Motor neuron (in vitro differentiated cells): ENCODE measurements at regions not wholly inside any gene's neighbourhood (a gene's known extent, or its start where the extent isn't known, plus 50 kb on each side); places are given as distances from the start of the nearest gene placed in this dataset.

ENCODE experiments used
- ATAC-seq, 8 experiments: fragments of 200-7000 bp; cut with Tn5 transposase; replicated peaks in 6 of 8; 2 replicates each; pipeline ENCODE4 v1.8.0; 2021; ENCODE audit warnings: mild to moderate bottlenecking in 8 of 8, moderate library complexity in 8 of 8
- H3K27ac ChIP-seq, 2 donors: fragments of 250-450 bp; sonication (Bioruptor Pico); 2 replicates each; pipeline ENCODE4 v1.9.0; 2021; ENCODE audit warnings: antibody characterized with exemption in 2 of 2, mild to moderate bottlenecking in 2 of 2, moderate library complexity in 1 of 2
- H3K4me1 ChIP-seq, 2 donors: fragments of 250-450 bp; sonication (Bioruptor Pico); replicated peaks in 1 of 2; 2 replicates each; pipeline ENCODE4 v1.6.1; 2021; ENCODE audit warnings: antibody characterized with exemption in 2 of 2, mild to moderate bottlenecking in 2 of 2, moderate library complexity in 1 of 2
- H3K4me3 ChIP-seq, 5 donors: fragments of 250-450 bp; sonication (Bioruptor Pico); 2 replicates each; pipeline ENCODE4 v1.9.0; 2021; ENCODE audit warnings: antibody characterized with exemption in 5 of 5, mild to moderate bottlenecking in 5 of 5, moderate library complexity in 4 of 5
- WGBS, 10 experiments: fragments of 450-650 bp; shearing (Covaris generic); methylation state at CpG; one replicate each; pipeline ENCODE4 v1.0.0; 2022; 5-methylcytosine and 5-hydroxymethylcytosine counted together
- in situ Hi-C, 9 experiments: fragments of 400-800 bp; cut with MboI; loops; one replicate each; pipeline ENCODE4 v1.15.0; 2021; ENCODE audit warnings: low sequenced_read_pairs in 9 of 9, low pct_unique_long_range_greater_than_20kb in 2 of 9; ENCODE audit not compliant: unreplicated experiment in 9 of 9

DNA sequence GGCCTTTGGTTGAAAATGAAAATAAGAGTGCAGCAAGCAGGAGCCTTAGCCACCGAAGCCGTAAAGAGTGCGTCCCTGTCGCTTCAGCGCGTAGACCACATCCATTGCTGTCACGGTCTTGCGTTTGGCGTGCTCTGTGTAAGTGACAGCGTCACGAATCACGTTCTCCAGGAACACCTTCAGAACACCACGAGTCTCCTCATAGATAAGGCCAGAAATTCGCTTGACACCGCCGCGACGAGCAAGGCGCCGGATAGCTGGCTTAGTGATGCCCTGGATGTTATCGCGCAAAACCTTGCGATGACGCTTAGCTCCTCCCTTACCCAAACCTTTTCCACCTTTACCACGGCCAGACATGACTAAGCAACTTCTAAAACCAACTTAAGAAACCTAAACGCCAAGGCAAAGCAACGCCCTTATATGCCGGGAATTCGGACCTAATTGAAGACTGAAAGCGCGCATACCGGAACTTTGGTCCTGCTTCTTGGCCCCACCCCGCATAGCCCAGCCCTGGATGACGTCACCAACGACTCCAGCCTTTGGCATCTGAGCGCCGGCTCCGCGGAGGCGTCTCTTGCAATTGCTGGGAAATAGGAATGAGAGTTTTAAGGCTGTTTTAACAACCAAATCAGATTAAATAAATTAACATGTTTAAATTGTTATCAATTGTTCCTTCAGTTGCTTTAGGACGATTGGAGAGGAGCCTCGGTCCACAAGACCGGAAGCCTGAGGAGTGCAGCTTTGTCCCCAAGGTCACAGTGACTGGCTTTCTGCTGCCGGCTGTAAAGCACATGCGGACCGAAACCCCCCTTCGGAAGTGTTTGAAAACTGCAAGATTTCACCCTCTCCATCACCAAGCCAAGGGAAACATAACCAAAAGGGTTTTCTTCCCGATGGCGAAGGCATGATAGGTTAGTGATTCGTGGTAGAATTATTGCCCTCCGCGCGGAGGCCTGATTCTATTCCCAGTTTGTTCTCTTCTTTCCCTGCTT is 79.6 kb upstream of the BTN3A2 start:
- Histone ChIP-seq H3K27ac (peak overlapping the region; percentile 29 to 64), H3K4me3 (peak overlapping the region; percentile 46 to 94 (median 59)), H3K4me1 (peaks cover 5 to 9% of the 10 kb centered on the region in 2 donors)
- in situ Hi-C loops = no loop called here
- peak; percentile 70 to 89 (median 84) for ATAC-seq
- WGBS, 10 experiments = 0 to 7% (median 1%) methylated on average over 8 to 37 of the region's 53 CpGs; no CpG with 5 or more reads in 2 of the 10 experiments

DNA sequence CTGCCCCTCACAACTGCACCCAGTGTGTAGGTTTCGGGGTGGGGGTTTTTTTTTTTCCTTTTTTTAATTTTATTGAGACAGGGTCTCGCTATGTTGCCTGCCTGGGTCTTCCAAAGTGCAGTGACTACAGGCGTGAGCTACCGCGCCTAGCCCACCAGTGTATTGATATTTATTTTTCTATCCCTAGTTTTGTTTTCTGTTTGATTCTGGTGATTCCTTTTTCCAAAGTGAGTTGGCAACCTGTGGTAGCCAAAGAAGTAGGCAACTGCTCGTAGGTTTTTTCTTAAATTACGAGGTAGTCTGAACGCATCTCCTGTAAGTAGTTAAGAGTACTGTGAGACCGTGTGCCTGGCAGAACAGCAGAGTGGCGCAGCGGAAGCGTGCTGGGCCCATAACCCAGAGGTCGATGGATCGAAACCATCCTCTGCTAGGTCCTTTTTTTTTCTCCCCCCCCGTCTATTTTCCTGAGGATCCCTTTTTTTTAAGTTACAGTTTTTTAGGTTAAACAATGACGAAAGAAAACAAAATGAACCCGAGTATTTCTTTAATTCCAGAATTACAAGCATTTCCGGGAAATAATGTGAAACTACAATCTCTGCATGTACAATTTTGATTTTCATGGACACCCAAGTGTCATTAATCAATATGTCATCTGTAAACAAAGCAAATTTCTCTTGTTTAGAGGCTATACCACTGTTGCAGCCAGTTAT is 78.7 kb upstream of the BTN3A2 start:
- ATAC-seq = peak; percentile 10 to 61 (median 46)
- 0 to 7% (median 4%) methylated on average over 4 to 17 of the region's 18 CpGs for WGBS, 10 experiments
- in situ Hi-C loops = no loop called here

DNA sequence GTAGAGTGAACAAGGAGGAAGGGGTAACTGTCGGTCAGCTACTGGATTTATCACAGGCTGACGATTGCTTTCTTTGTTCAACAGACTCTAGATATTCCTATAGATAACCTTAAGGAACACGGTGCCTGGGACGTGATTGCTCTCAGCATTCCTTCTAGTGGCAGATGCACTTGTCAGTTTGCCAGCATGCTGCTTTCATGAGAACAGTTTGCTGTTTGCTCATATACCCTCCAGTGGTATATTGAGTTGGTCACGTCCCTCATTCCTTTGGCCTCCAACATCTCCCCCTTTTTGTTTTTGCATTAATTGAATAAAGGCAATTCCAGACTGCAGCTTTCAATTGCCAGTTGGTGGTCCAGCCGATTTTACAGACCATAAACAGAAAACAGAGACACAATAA is 76.8 kb upstream of the BTN3A2 start:
- in situ Hi-C loops = no loop called here
- Histone ChIP-seq H3K4me1 (peaks cover 5 to 9% of the 10 kb centered on the region in 2 donors), H3K4me3 (no peak overlapping the region), H3K27ac (no peak overlapping the region)
- ATAC-seq = no peak
- WGBS, 10 experiments = 40 to 88% (median 74%) methylated on average over 2 to 6 of the region's 6 CpGs

More for the DNA sequence above, 78.7 kb upstream of the BTN3A2 start:
- Histone ChIP-seq H3K4me1 (peaks cover 5 to 9% of the 10 kb centered on the region in 2 donors), H3K27ac (peak overlapping the region; percentile 29 to 64), H3K4me3 (peak overlapping the region; percentile 46 to 94 (median 59))

DNA sequence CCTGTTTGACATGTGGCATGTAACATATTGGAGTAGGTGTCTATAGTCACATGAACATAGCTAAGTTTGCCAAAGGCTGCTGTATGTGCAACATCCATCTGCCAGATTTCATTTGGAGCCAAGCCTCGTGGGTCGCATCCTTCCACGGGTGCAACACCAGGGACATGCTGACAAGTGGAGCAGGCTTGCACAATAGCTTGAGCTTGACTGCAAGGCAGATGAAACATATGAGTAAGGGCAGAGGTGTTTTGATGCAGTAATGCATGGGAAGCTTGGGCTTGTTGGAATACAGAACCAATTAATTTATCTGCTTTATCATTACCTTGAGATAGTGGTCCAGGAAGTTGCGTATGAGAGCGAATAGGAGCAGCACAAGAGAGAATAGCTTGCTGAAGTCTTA is 74.1 kb upstream of the BTN3A2 start:
- in situ Hi-C loops = no loop called here
- H3K4me3 ChIP-seq = no peak overlapping the region
- peaks cover 0 to 12% of the 10 kb centered on the region in 2 donors for H3K4me1 ChIP-seq
- no peak overlapping the region for H3K27ac ChIP-seq
- ATAC-seq = no peak
- WGBS, 10 experiments = 50 to 100% (median 80%) methylated on average over 1 to 5 of the region's 5 CpGs; no CpG with 5 or more reads in 1 of the 10 experiments

DNA sequence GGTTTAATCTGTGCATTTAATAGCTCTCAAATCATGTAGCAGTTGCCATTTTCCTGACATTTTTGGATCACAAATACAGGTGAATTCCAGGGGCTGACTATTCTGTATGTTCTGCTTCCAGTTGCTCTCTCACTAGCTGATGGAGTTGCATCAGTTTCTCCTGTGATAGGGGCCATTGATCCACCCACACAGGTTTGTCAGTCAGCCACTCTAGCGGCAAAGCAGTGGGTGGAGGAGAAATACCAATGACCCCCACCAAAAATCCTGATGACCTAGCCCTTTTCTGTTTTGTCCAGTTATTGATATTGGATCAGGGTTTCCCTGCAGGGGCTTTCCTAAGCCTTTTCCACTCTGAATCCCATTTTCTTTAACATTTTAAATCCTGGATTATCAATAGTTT is 72.3 kb upstream of the BTN3A2 start:
- ATAC-seq = no peak
- Histone ChIP-seq H3K4me3 (no peak overlapping the region), H3K4me1 (peaks cover 0 to 17% of the 10 kb centered on the region in 2 donors), H3K27ac (no peak overlapping the region)
- 50 to 100% (median 60%) methylated on average over 1 of the region's 1 CpG; no CpG with 5 or more reads in 5 of the 10 experiments for WGBS, 10 experiments
- in situ Hi-C loops = no loop called here

DNA sequence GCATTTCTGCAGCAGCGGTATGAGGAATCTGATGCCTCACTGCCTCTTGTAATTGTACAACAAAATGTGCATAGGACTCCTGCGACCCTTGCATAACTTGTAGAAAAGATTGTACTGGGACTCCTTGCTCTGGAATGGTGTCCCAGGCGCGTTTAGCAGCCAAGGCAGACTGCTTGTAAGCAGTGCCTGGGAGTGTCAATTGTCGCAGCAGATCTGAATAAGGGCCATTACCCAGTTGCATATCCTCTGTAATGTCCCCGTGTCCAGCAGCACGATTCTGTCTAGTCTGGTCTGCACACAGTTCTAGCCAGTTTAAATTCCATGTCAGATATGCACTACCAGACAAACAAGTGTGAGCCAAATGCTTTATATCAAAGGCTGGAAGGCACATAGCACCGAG is 70.7 kb upstream of the BTN3A2 start:
- H3K4me1 ChIP-seq = peaks cover 0 to 15% of the 10 kb centered on the region in 2 donors
- ATAC-seq = peak in 5 of 8 experiments; percentile 31 to 64 (median 47)
- H3K27ac ChIP-seq = no peak overlapping the region
- in situ Hi-C loops = no loop called here
- WGBS, 10 experiments = 0 to 86% (median 63%) methylated on average over 1 to 5 of the region's 8 CpGs; no CpG with 5 or more reads in 1 of the 10 experiments
- no peak overlapping the region for H3K4me3 ChIP-seq

DNA sequence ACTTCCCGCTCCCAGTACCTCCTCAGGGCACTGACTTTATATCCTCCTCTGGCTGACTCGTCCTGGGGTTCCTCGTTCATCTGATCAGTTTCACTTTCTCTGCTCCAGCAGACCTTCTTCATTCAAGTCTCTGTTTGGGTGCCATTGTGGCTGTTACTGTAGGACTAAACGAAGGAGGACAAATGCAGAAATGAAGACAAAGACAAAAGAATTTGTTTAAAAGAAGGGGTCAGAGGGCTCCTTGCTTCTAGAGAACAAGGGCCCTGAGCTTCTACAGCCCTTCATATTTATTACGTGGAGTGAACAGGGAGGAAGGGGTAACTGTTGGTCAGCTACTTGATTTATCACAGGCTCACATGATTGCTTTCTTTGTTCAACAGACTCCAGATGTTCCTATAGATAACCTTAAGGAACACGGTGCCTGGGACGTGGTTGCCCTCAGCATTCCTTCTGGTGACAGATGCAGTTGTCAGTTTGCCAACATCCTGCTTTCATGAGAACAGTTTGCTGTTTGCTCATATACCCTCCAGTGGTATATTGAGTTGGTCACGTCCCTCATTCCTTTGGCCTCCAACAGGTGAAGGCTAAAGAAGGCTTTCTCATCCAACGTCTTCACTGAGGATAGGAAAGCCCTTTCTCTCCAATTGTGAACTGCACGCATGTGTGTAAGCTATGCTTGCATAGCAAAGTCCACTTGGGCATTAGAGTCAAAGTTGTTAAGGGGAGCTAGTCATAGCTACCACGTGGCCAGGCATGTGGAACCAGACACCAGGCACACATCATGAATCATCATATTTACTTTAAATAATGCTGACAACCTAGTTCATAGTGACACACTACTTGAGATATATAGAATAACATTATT is 69.1 kb upstream of the BTN3A2 start:
- Histone ChIP-seq H3K27ac (no peak overlapping the region), H3K4me3 (no peak overlapping the region), H3K4me1 (peaks cover 0 to 12% of the 10 kb centered on the region in 2 donors)
- 20 to 82% (median 66%) methylated on average over 2 to 11 of the region's 11 CpGs for WGBS, 10 experiments
- ATAC-seq = peak; percentile 13 to 68 (median 40)
- in situ Hi-C loops = no loop called here

DNA sequence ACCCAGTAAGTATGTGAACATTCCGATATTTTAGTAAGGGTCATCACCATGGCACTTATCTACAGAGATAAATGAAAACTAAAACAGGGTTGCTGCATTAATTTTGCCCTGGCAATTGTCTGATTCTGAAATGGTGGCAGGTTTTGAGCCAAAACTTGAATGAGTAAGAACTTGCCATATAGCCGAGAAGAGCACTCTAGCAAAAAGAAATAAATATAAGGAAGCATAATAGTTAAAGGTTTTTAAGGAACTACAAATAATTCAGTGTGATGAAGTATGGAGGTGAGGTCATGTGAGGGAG is 68.5 kb upstream of the BTN3A2 start:
- no peak for ATAC-seq
- H3K4me3 ChIP-seq = no peak overlapping the region
- no peak overlapping the region for H3K27ac ChIP-seq
- 83 to 100% (median 97%) methylated on average over 1 to 2 of the region's 2 CpGs; no CpG with 5 or more reads in 1 of the 10 experiments for WGBS, 10 experiments
- peaks cover 0 to 12% of the 10 kb centered on the region in 2 donors for H3K4me1 ChIP-seq
- in situ Hi-C loops = no loop called here

DNA sequence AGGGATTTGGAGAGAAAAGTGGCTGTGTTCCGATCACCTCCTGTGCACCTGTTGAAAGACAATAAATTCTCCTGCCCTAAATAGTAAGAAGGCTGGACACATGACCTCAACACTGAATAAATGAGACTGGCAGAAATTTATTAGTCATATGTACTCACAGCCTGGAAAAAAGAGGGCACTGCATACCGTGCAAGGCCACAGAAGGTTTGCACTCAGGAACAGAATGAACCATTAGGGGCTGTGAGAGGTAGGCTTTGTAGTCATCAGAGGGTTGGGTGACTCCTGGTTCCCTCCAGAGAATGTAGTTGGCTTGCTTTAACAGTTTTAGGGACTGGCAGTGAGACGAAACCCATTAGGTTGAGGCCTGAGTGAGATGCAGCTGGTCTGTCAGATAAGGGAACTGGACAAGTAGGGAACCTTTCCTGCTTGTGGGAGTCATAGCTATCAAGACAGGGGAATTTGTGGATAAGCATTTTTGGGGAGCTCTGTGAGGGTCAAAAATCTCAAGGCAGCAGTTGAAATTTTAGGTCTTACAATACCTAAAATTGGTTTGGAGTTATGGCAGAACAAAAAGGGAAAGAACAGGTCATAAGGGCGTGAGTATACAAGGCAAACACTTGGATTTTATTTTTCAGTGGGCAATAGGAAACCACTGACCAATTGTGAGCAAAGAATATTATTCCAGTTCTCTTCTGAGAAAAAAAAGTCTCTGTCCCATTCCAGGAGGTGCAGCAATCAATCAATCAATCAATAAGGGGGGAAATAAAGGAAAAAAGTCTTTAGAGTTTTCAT is 67.9 kb upstream of the BTN3A2 start:
- in situ Hi-C loops = no loop called here
- H3K27ac ChIP-seq = no peak overlapping the region
- H3K4me1 ChIP-seq = peaks cover 0 to 12% of the 10 kb centered on the region in 2 donors
- peak in 5 of 8 experiments; percentile 75 to 87 (median 80) for ATAC-seq
- 62 to 100% (median 84%) methylated on average over 1 to 4 of the region's 4 CpGs for WGBS, 10 experiments
- H3K4me3 ChIP-seq = no peak overlapping the region

DNA sequence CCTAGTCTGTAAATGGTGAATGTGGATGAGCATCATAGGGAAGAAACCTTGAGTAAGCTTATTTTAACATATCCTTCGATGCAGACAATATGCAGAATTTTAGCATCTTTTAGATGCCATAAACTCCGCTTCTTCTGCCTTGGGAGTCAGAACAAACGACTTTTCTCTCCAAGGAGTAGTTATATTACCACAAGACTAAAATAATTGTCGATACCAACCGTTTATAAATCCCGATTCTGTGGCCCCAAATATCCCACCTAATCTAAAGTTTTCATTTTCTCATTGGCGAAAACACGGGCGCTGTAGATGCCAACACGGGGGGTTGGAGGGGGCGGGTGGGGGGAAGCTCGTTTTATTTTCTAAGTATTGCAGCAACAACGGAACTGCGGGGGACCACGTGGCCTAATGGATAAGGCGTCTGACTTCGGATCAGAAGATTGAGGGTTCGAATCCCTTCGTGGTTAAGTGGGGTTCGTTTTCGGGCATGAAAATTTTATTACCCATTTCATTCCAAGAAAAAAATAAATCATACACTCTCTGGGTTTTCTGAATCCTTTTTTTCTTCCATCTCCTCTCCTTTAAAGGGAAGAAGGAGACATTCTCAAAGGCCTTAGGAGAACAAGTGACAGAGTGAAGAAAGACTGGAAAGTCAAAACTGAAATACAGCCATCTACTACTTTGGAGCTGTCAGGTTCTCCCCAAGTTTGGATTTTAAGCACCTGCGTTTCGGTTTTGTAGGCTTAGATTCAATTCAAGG is 65.5 kb upstream of the BTN3A2 start:
- peak in 1 of 8 experiments; percentile 75 for ATAC-seq
- in situ Hi-C loops = no loop called here
- 13 to 78% (median 49%) methylated on average over 2 to 11 of the region's 23 CpGs; no CpG with 5 or more reads in 1 of the 10 experiments for WGBS, 10 experiments
- no peak overlapping the region for H3K27ac ChIP-seq
- H3K4me3 ChIP-seq = no peak overlapping the region
- peaks cover 0 to 12% of the 10 kb centered on the region in 2 donors for H3K4me1 ChIP-seq

DNA sequence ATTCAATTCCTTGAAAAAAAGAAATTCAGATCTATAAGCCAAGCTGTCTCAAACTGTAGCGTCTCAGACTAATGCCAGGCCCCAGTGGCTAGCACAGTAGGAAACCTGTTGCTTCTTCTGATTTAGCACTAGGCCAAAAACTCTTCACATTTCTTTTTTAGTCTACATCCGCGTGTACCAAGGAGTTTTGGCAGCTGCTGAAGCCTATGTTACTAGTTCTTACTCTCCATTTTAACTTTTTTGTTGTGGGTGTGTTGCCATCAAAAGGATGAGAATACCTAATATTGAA is 65.0 kb upstream of the BTN3A2 start:
- H3K4me3 ChIP-seq = no peak overlapping the region
- peaks cover 0 to 12% of the 10 kb centered on the region in 2 donors for H3K4me1 ChIP-seq
- no peak overlapping the region for H3K27ac ChIP-seq
- ATAC-seq = no peak
- 67 to 100% (median 90%) methylated on average over 1 to 3 of the region's 3 CpGs; no CpG with 5 or more reads in 1 of the 10 experiments for WGBS, 10 experiments
- in situ Hi-C loops = no loop called here

DNA sequence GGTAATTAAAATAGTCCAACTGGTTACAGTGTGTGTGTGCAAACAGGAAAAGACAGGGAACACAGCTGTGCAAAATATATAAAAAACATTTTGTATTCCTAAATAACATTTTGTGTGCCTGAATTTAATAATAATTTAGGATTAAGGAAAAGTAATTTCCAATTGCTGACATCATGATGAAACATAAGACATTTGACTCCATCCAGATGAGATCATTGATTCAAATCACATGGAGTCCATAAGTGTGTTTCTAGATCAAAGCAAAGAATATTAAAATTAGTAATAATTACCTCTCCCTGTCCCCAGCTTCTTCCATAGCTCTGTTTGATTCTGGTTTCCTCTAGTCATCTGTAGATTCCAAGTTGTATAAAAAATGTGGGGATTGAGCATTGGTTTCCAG is 64.6 kb upstream of the BTN3A2 start:
- peaks cover 0 to 11% of the 10 kb centered on the region in 2 donors for H3K4me1 ChIP-seq
- H3K27ac ChIP-seq = no peak overlapping the region
- H3K4me3 ChIP-seq = no peak overlapping the region
- ATAC-seq = no peak
- in situ Hi-C loops = no loop called here
